ENCODE measurements at regions not wholly inside any gene's neighbourhood (a gene's known extent, or its start where the extent isn't known, plus 50 kb on each side); places are given as distances from the start of the nearest gene placed in this dataset.

GRCh38 chr5:27093279-27093678, 54.9 kb upstream of the CDH9 start:
- TF ChIP-seq CTCF (conservative IDR thresholded peaks at IDR 0.05; ENCODE audit: low read length) (no peak), EZH2phosphoT487 (IDR thresholded peaks at IDR 0.05; ENCODE audit: borderline replicate concordance, low read depth, low read length) (no peak)

Data from OCI-LY7 (cell line).